ENCODE measurements at regions not wholly inside any gene's neighbourhood (a gene's known extent, or its start where the extent isn't known, plus 50 kb on each side); places are given as distances from the start of the nearest gene placed in this dataset.

- Histone ChIP-seq H3K9me3 (no peaks in the 10 kb centered on the region), H3K4me3 (no peak overlapping the region), H3K27me3 (no peaks in the 10 kb centered on the region), H3K36me3 (no peaks in the 10 kb centered on the region), H3K27ac (no peak overlapping the region), H3K4me1 (no peaks in the 10 kb centered on the region)
- TF ChIP-seq POLR2A (IDR thresholded peaks at IDR 0.05), result no peak
- no peak for TF ChIP-seq POLR2AphosphoS5 (IDR thresholded peaks at IDR 0.05)
- TF ChIP-seq EP300 (IDR thresholded peaks at IDR 0.05), result no peak
- TF ChIP-seq, protein P1, sequence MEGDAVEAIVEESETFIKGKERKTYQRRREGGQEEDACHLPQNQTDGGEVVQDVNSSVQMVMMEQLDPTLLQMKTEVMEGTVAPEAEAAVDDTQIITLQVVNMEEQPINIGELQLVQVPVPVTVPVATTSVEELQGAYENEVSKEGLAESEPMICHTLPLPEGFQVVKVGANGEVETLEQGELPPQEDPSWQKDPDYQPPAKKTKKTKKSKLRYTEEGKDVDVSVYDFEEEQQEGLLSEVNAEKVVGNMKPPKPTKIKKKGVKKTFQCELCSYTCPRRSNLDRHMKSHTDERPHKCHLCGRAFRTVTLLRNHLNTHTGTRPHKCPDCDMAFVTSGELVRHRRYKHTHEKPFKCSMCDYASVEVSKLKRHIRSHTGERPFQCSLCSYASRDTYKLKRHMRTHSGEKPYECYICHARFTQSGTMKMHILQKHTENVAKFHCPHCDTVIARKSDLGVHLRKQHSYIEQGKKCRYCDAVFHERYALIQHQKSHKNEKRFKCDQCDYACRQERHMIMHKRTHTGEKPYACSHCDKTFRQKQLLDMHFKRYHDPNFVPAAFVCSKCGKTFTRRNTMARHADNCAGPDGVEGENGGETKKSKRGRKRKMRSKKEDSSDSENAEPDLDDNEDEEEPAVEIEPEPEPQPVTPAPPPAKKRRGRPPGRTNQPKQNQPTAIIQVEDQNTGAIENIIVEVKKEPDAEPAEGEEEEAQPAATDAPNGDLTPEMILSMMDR (IDR thresholded peaks at IDR 0.05), result no peak
- no peak for ATAC-seq
- 77 to 80% methylated on average over 2 of the region's 2 CpGs for WGBS, 2 donors (ENCODE audit: low coverage in 1 of 2)
Observed at GRCh38 chr11:130749216-130749615, 167.1 kb downstream of the SNX19 start.

DNA sequence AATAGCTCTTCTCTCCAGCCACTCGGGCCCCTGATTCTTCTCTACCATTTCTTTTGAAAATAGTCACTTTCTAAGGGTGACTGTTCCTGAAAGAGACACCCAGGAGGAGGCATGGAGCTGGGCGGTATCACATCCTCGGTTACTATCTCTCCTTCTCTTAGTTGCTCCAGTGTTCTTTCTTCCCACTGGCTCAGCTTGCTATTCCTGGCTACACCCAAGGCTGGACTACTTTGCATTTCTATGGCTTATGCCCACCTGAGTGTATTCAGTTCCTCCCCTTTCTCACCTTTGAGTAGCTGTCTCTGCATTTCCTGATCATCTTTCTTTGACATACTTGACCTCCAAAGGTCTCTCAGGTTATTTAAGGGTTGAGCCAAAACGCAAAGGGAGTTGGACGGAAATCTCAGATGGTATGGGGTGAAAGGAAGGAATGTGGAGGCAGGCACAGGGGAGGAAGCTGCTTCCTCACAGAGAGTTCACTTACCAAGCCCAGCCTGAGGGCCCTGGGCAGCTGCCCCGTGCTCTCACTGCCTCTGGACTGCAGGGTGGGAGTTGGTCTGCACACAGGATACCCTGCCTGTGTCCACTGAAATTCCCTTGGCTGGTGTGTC, 155.7 kb downstream of the SNX19 start:
- H3K9me3 ChIP-seq, result no peaks in the 10 kb centered on the region
- H3K36me3 ChIP-seq, result no peaks in the 10 kb centered on the region
- H3K4me1 ChIP-seq, result peaks cover 0 to 2% (median 0%) of the 10 kb centered on the region in 3 donors
- no peak for ATAC-seq
- WGBS, 2 donors (ENCODE audit: low coverage in 1 of 2), result 65 to 93% methylated on average over 3 to 6 of the region's 6 CpGs
- H3K27ac ChIP-seq, result no peak overlapping the region
- H3K27me3 ChIP-seq, result no peaks in the 10 kb centered on the region
- TF ChIP-seq POLR2AphosphoS5 (IDR thresholded peaks at IDR 0.05) (no peak), POLR2A (IDR thresholded peaks at IDR 0.05) (no peak), EP300 (IDR thresholded peaks at IDR 0.05) (no peak)
- TF ChIP-seq, protein P1 (IDR thresholded peaks at IDR 0.05), result no peak
- H3K4me3 ChIP-seq, result no peak overlapping the region

GRCh38 chr11:130761560-130762220, 154.6 kb downstream of the SNX19 start:
- Histone ChIP-seq H3K36me3 (no peaks in the 10 kb centered on the region), H3K4me1 (peaks cover 0 to 2% (median 0%) of the 10 kb centered on the region in 3 donors), H3K4me3 (no peak overlapping the region), H3K27ac (no peak overlapping the region), H3K27me3 (no peaks in the 10 kb centered on the region), H3K9me3 (no peaks in the 10 kb centered on the region)
- ATAC-seq, result no peak
- TF ChIP-seq POLR2AphosphoS5 (IDR thresholded peaks at IDR 0.05) (no peak), POLR2A (IDR thresholded peaks at IDR 0.05) (no peak), EP300 (IDR thresholded peaks at IDR 0.05) (no peak)
- TF ChIP-seq, protein P1 (IDR thresholded peaks at IDR 0.05), result no peak
- WGBS, 2 donors (ENCODE audit: low coverage in 1 of 2), result 57 to 83% methylated on average over 1 to 3 of the region's 3 CpGs

- ATAC-seq, result no peak
- WGBS, 2 donors (ENCODE audit: low coverage in 1 of 2), result 49 to 67% methylated on average over 2 to 5 of the region's 7 CpGs
- Histone ChIP-seq H3K9me3 (no peaks in the 10 kb centered on the region), H3K4me3 (no peak overlapping the region), H3K27me3 (no peaks in the 10 kb centered on the region), H3K36me3 (no peaks in the 10 kb centered on the region), H3K4me1 (peaks cover 0 to 2% (median 0%) of the 10 kb centered on the region in 3 donors), H3K27ac (no peak overlapping the region)
- TF ChIP-seq POLR2AphosphoS5 (IDR thresholded peaks at IDR 0.05) (no peak), EP300 (IDR thresholded peaks at IDR 0.05) (no peak)
Observed at GRCh38 chr11:130762638-130763037, 153.6 kb downstream of the SNX19 start.

DNA sequence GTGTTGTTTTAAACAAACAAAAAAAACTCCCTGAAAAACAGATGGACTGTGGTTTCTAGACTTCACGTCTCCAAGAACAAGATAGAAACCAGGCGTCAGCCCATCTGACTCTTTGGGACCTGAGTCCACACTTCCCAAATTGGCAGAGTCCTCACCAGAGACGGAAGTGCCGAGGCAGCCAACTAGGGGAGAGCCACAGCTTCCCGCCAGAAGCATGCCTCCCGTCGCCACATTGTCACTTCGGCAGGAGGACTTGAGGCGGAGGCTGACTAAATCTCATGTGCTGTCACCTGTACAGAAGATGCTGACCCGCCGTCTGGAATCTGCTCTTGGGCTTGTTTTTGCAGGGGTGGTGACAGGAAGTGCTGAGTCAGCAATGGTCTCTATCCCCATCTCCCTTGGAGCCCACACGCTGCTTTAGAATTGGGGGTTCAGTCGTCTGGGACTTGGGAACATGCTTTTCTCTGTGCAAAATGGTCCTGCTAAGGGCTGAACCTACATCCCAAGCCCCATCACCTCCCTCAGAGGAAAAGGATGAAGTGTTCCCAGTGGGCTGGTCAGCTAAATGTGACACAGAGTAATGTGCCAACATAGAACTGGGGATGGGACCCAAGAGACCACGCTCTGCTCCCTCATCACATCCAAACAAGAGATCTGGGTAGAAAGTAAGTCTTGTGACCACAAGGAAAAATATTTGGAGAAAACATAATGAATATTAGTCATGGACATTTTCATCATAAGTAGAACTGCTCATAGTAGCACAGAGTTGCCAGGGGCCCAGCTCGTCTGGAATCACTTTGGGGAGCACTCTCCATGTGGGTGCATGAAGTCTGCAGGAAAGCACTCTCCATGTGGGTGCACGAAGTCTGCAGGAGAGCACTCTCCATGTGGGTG, 152.9 kb downstream of the SNX19 start:
- WGBS, 2 donors (ENCODE audit: low coverage in 1 of 2), result 75 to 82% methylated on average over 4 to 8 of the region's 16 CpGs
- no peaks in the 10 kb centered on the region for H3K9me3 ChIP-seq
- ATAC-seq, result no peak
- H3K36me3 ChIP-seq, result no peaks in the 10 kb centered on the region
- H3K4me3 ChIP-seq, result no peak overlapping the region
- TF ChIP-seq, protein P1 (IDR thresholded peaks at IDR 0.05), result no peak
- no peak for TF ChIP-seq POLR2AphosphoS5 (IDR thresholded peaks at IDR 0.05)
- no peak for TF ChIP-seq EP300 (IDR thresholded peaks at IDR 0.05)
- TF ChIP-seq POLR2A (IDR thresholded peaks at IDR 0.05), result no peak
- no peaks in the 10 kb centered on the region for H3K27me3 ChIP-seq
- H3K4me1 ChIP-seq, result peaks cover 0 to 2% (median 0%) of the 10 kb centered on the region in 3 donors
- no peak overlapping the region for H3K27ac ChIP-seq
